ENCODE measurements at regions not wholly inside any gene's neighbourhood (a gene's known extent, or its start where the extent isn't known, plus 50 kb on each side); places are given as distances from the start of the nearest gene placed in this dataset.

DNA sequence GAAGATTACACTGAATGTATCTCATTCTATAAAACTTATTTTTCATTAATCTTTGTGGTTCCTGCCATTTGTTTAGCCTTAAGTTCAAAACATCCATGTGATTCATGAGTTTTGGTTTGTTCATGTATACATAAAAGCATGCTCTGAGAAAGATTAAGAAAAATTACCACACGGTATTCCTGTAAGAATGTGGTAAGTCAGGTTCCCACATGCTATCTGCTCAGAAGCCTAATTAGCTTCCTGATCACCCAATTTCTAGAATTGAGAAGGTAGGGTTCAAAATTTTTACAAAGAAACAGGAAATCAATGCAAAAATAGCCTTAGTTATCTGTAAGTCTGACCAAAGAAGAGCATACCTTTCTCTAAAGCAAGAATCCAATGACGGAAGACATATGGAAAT, 241.6 kb upstream of the VRK2 start:
- peak; percentile 3 for DNase-seq (ENCODE audit: low spot score)

GRCh38 chr2:57806449-57806968, 240.1 kb upstream of the VRK2 start:
- no peak for DNase-seq (ENCODE audit: low spot score)

DNA sequence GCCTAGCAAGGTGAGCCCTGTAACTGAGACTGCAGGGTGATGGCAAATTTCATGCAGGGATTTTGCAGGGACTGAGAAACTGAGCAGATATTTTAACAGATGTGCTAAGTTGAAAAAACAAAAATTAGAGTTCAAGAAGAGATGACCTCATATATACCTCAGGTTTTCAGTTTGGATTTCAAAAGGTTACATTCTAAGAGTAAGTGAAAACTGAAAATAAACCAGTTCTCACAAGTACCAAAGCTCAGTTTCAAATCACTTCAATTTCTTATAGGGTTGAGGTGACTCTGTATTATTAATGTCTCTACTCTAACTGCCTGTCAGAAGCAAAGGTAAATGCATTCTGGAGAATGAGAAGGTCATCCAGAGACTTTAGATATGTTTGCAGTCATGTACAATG, 237.4 kb upstream of the VRK2 start:
- DNase-seq (ENCODE audit: low spot score): no peak

DNA sequence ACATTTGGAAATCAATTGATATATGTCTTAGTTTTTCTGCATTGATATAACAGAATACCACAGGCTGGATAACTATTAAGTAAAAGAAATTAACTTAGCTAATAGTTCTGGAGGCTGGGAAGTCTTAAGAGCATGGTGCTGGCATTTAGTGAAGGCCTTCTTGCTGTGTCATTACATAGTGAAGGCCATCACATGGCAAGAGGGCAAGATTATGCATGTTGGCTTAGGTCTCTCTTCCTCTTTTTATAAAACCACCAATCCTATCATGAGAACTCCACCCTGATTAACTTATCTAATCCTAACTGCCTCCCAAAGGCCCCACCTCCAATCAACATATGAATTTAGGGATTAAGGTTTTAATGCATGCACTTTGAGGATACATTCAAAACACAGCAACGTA, 225.5 kb upstream of the VRK2 start:
- no peak for DNase-seq (ENCODE audit: low spot score)

DNA sequence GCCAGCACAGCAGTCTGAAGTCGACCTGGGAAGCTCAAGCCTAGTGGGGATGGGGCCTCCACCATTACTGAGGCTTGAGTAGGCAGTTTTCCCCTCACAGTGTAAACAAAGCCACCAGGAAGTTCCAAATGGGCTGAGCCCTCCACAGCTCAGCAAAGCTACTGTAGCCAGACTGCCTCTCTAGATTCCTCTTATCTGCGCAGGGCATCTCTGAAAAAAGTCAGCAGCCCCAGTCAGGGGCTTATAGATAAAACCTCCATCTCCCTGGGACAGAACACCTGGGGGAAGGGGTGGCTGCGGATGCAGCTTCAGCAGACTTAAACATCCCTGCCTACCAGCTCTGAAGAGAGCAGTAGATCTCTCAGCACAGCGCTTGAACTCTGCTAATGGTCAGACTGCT, 218.4 kb upstream of the VRK2 start:
- no peak for DNase-seq (ENCODE audit: low spot score)

GRCh38 chr2:57834666-57835065, 211.9 kb upstream of the VRK2 start:
- DNase-seq (ENCODE audit: low spot score): no peak

GRCh38 chr2:57842531-57842930, 204.1 kb upstream of the VRK2 start:
- DNase-seq (ENCODE audit: low spot score): no peak

DNA sequence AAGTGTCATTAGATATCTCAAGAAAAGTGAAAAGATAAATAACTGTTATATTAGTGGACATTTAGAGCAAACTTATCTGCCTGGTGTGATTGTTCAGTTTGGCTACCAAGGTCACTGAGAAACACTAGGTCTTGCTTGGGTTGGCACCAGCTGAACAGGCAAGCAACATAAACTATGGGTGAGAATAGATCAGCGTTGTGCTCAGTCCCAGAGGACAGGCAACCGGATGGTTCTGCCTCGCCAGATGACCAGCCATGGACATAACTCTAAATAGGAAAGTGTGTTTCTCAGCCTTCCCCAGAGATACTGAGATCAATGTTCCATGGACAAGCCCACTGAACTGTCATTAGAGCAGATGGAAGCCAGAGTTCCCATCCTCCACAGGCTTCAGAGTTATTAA, 203.4 kb upstream of the VRK2 start:
- no peak for DNase-seq (ENCODE audit: low spot score)

- no peak for DNase-seq (ENCODE audit: low spot score)
These were observed 197.9 kb upstream of the VRK2 start for GRCh38 chr2:57848723-57849122.

DNA sequence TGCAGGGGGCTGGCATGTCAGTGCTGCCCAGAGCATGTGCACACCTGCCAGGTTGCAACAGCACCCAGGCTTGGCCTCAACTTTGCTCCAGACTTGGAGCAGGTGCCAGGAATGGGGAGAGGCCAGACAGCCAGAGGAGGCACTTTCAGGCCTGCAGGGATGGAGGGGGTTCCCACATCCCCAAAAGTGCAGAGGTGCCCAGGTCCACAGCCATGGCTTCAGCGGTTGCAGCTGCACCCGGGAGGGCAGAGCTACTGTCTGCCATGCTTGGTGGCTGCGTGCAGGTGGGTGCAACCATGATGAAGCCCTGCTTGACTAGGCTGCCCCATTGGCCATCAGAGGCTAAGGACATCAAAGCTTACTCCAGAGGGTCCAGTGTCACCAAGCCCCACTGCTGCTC, 196.8 kb upstream of the VRK2 start:
- no peak for DNase-seq (ENCODE audit: low spot score)

- DNase-seq (ENCODE audit: low spot score): no peak
These were observed 196.0 kb upstream of the VRK2 start for GRCh38 chr2:57850415-57851130.

GRCh38 chr2:57855212-57855611, 191.4 kb upstream of the VRK2 start:
- DNase-seq (ENCODE audit: low spot score): no peak

DNA sequence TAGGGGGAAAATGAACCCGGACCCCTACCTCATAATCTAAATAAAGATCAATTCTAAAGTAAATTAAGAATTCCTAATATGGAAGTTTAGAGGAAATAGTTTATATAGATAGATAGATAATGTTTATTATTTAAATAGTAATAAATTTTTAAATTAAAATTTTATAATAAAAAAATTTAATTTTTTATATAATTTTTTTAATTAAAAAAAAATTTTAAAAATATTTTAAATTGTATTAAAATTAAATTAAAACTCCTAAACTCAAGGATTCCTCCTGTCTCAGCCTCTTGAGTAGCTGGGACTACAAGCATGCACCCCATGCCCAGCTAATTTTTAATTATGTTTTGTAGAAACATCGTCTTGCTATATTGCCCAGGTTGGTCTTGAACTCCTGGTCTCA, 186.9 kb upstream of the VRK2 start:
- DNase-seq (ENCODE audit: low spot score): no peak

GRCh38 chr2:57862153-57862552, 184.5 kb upstream of the VRK2 start:
- no peak for DNase-seq (ENCODE audit: low spot score)

- DNase-seq (ENCODE audit: low spot score): peak; percentile 30
These were observed 183.9 kb upstream of the VRK2 start for GRCh38 chr2:57862727-57863126.

DNA sequence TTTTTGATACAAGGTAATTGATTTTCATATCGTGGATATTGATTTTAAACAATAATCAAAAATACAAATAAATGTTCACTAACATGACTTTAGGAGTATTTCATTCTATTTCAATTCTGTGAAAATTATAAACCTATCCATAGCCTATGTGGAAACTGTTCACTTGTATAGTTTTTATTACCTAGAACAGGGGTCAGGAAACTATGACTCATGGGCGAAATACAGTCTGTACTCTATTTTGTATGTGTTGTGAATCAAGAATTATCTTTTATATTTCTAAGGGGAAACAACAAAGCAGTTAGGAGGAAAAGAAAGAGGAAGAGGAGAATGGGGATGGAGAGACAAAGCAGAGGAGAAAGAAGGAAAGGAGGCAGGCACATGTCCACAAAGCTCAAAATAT, 181.7 kb upstream of the VRK2 start:
- DNase-seq (ENCODE audit: low spot score): no peak

DNA sequence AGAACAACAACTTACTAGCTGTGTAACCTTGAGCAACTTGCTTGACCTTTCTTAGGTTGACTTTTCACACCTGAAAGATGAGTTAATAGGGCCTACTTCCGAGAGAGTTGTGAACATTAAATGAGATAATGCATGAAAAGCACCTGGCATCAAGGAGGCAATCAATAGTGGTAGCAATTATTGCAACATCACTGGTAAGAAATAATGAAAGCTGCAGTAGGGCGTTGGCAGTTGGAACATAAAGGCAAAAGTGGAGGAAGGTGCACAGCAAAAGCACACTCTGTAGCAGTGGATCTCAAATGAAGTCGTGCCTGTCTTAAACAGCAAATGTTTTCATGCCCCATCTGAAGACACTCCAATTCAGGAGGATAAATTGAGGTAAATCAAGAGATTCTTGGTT, 178.9 kb upstream of the VRK2 start:
- no peak for DNase-seq (ENCODE audit: low spot score)

DNA sequence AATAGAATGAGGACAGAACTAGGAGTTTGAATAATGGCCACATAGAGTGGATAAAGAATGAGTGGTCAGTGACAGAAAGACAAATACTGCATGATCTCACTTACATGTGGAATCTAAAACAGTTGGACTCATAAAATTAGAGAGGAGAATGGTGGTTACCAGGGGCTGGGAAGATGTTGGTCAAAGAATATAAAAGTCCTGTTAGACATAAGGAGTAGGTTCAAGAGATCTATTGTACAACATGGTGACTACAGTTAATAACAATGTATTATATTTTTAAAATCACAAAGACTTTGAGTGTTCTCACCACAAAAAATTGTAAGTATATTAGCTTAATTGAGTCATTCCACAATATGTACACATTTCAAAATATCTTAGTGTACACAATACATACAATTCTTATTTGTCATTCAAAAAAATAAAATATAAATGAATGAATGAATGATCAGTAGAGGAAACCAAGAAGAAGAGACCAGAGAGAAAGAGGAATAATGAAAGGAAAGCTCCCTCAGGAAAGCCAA, 177.9 kb upstream of the VRK2 start:
- DNase-seq (ENCODE audit: low spot score): no peak

- no peak for DNase-seq (ENCODE audit: low spot score)
These were observed 176.8 kb upstream of the VRK2 start for GRCh38 chr2:57869758-57870344.

- no peak for DNase-seq (ENCODE audit: low spot score)
These were observed 170.3 kb upstream of the VRK2 start for GRCh38 chr2:57876313-57876712.

GRCh38 chr2:57877811-57878170, 168.8 kb upstream of the VRK2 start:
- no peak for DNase-seq (ENCODE audit: low spot score)

DNA sequence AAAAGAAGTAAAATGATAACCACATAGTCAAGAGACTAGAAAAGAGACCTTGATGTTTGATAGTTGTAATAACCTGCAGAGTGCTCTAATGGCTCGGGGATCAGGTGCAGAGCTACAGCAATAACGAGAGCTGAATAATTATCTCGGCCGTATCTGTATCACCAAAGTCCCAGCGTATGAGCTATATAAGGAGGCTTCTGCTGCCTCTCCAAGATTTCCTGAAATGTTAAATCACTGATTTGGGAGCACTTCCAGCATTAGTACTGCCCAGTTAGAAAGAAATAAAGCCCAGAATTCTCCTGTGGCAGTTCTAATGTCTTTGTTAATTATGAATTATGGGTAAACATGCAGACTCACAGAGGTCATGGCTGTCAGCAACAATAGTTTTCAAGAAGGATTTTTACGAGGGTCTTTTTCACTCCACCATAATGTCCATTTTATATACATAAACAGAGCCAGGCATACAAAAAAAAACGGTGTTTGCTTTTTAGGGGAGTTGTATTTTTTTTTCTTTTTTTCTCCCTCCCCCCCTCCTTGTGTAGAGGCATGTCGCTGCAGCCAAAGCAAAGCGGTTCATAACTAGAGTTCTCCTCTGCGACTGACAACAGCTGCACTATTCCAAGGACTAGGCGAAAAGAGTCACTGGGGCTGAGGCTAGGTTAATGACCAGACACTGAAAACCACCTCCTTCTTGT, 168.3 kb upstream of the VRK2 start:
- no peak for DNase-seq (ENCODE audit: low spot score)

DNA sequence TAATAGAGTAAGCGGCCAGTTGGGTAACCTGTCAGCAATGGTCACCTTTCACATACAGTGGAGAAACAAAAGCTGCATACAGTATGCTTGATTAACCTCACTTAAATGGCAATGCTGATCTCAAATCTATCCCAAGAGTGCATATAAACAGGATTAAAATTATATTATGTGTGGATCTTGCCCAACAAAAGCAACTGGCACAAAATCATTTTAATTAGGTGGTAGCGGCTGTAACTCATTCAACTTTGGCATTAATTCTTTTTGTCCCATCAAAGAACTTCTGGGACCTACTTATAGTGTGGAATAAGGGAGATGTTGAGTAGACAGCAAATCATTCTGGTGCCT, 167.8 kb upstream of the VRK2 start:
- no peak for DNase-seq (ENCODE audit: low spot score)
